DND-41 (cell line): ENCODE measurements at regions not wholly inside any gene's neighbourhood (a gene's known extent, or its start where the extent isn't known, plus 50 kb on each side); places are given as distances from the start of the nearest gene placed in this dataset.

Experiments used
- ATAC-seq: fragments of 200-7000 bp; cut with Tn5 transposase; 3 replicates; pipeline ENCODE4 v1.9.1; 2021; ENCODE audit warnings: low read depth; ENCODE audit not compliant: insufficient read depth
- DNase-seq: peaks from one replicate; pipeline ENCODE4 v3.0.0-alpha.2; 2020
- H2AFZ ChIP-seq: 2 replicates; pipeline ENCODE4 v1.6.0; 2012; ENCODE audit warnings: low read depth, low read length
- H3K27ac ChIP-seq: 2 replicates; pipeline ENCODE4 v1.5.1; 2012; ENCODE audit warnings: low read length, inconsistent platforms
- H3K27me3 ChIP-seq: fragments of 200-600 bp; sonication (generic); 2 replicates; pipeline ENCODE4 v1.6.0; 2012; ENCODE audit warnings: low read length, mild to moderate bottlenecking, inconsistent platforms; ENCODE audit not compliant: insufficient read depth, poor library complexity
- H3K36me3 ChIP-seq: 2 replicates; pipeline ENCODE4 v1.5.1; 2012; ENCODE audit warnings: low read length, inconsistent platforms; ENCODE audit not compliant: insufficient read depth
- H3K4me1 ChIP-seq: 2 replicates; pipeline ENCODE4 v1.5.1; 2012; ENCODE audit warnings: mild to moderate bottlenecking, low read length; ENCODE audit not compliant: insufficient read depth
- H3K4me2 ChIP-seq: 2 replicates; pipeline ENCODE4 v1.6.0; 2012; ENCODE audit warnings: mild to moderate bottlenecking, moderate library complexity, low read length, inconsistent platforms; ENCODE audit not compliant: insufficient read depth
- H3K4me3 ChIP-seq, 2 experiments: fragments of 200-600 bp in 1 of 2; shearing (Covaris generic) in 1 of 2; 2 replicates each; pipeline ENCODE4 v1.5.1; 2012 to 2016; ENCODE audit warnings: inconsistent platforms in 2 of 2, low read length in 2 of 2, mild to moderate bottlenecking in 2 of 2, low read depth in 1 of 2, moderate library complexity in 1 of 2
- H3K79me2 ChIP-seq: 2 replicates; pipeline ENCODE4 v1.6.0; 2012; ENCODE audit warnings: low read length, inconsistent platforms; ENCODE audit not compliant: insufficient read depth
- H3K9ac ChIP-seq: 2 replicates; pipeline ENCODE4 v1.6.0; 2012; ENCODE audit warnings: low read depth, mild to moderate bottlenecking, inconsistent platforms, low read length, moderate library complexity
- H3K9me3 ChIP-seq: 2 replicates; pipeline ENCODE4 v1.5.1; 2012; ENCODE audit warnings: low read length, moderate library complexity, mild to moderate bottlenecking, inconsistent platforms; ENCODE audit not compliant: insufficient read depth, severe bottlenecking
- H4K20me1 ChIP-seq: 2 replicates; pipeline ENCODE4 v1.6.0; 2012; ENCODE audit warnings: low read length; ENCODE audit not compliant: insufficient read depth
- EZH2 ChIP-seq: IDR thresholded peaks from 3 replicates; pipeline ENCODE4 v1.6.1; 2012; ENCODE audit warnings: borderline replicate concordance, low read depth, mild to moderate bottlenecking, moderate library complexity, low read length, inconsistent platforms; ENCODE audit not compliant: severe bottlenecking
- TF ChIP-seq, protein P1 (sequence below): IDR thresholded peaks from 2 replicates; pipeline ENCODE4 v1.5.1; 2012; ENCODE audit warnings: borderline replicate concordance, low read length, moderate library complexity, mild to moderate bottlenecking; ENCODE audit not compliant: poor library complexity, severe bottlenecking; ENCODE audit errors: extremely low read depth

DNA sequence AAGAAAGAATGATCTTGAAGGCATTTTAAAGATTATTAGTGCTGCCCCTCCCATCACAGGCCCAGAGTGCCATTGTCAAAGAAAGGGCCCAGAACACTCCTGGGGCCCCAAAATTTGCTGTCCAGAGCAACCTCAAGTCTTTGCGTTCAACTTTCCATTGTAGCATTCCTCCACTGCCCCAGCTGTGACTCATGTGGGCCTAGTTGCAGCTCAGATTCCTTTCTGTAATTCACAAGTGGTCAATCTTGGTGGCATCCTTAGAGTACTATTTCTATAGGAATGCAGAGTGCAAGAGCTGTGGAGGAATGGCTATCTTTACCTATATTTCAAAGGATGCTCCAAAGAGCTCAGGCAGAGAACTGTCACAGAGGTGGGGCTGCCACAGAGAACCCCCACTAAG, 1500.8 kb upstream of the IGFBP7 start:
- Histone ChIP-seq H3K4me3 (no peak overlapping the region), H3K4me1 (no peaks in the 10 kb centered on the region)
- no peak for TF ChIP-seq EZH2
- TF ChIP-seq, protein P1, sequence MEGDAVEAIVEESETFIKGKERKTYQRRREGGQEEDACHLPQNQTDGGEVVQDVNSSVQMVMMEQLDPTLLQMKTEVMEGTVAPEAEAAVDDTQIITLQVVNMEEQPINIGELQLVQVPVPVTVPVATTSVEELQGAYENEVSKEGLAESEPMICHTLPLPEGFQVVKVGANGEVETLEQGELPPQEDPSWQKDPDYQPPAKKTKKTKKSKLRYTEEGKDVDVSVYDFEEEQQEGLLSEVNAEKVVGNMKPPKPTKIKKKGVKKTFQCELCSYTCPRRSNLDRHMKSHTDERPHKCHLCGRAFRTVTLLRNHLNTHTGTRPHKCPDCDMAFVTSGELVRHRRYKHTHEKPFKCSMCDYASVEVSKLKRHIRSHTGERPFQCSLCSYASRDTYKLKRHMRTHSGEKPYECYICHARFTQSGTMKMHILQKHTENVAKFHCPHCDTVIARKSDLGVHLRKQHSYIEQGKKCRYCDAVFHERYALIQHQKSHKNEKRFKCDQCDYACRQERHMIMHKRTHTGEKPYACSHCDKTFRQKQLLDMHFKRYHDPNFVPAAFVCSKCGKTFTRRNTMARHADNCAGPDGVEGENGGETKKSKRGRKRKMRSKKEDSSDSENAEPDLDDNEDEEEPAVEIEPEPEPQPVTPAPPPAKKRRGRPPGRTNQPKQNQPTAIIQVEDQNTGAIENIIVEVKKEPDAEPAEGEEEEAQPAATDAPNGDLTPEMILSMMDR: no peak

DNA sequence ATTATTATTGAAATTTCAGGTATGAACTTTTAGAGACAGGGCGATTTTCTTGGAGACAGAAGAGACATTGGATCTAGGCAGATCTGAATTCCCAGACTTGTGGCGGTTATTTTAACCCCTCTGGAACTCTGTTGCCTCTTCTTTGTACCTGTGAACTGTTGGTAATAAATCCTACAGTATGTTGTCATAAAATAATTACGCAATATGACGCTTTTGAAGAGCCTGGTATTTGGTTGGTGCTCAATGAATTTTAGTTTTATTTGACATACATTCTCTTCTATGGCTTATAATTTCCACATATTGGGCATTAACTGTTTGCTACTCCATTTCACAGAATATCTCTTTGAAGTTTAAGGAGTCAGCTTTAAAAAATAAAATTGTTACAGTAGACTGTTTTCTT, 1496.1 kb upstream of the IGFBP7 start:
- no peaks in the 10 kb centered on the region for H3K79me2 ChIP-seq
- TF ChIP-seq, protein P1: no peak
- no peak for TF ChIP-seq EZH2
- no peaks in the 10 kb centered on the region for H4K20me1 ChIP-seq
- H3K27me3 ChIP-seq: no peaks in the 10 kb centered on the region
- no peak overlapping the region for H3K9ac ChIP-seq
- no peak overlapping the region for H3K4me2 ChIP-seq
- no peaks in the 10 kb centered on the region for H3K36me3 ChIP-seq
- H3K27ac ChIP-seq: no peak overlapping the region
- H3K4me3 ChIP-seq: no peak overlapping the region
- ATAC-seq: no peak
- no peak for DNase-seq
- no peak overlapping the region for H2AFZ ChIP-seq
- no peaks in the 10 kb centered on the region for H3K4me1 ChIP-seq
- no peaks in the 10 kb centered on the region for H3K9me3 ChIP-seq

More for the DNA sequence above, 1500.8 kb upstream of the IGFBP7 start:
- no peak overlapping the region for H3K27ac ChIP-seq
- H3K9ac ChIP-seq: no peak overlapping the region
- no peaks in the 10 kb centered on the region for H3K79me2 ChIP-seq
- H3K4me2 ChIP-seq: no peak overlapping the region
- ATAC-seq: no peak
- no peaks in the 10 kb centered on the region for H3K9me3 ChIP-seq
- H3K27me3 ChIP-seq: no peaks in the 10 kb centered on the region
- H4K20me1 ChIP-seq: no peaks in the 10 kb centered on the region
- H3K36me3 ChIP-seq: no peaks in the 10 kb centered on the region
- no peak overlapping the region for H2AFZ ChIP-seq
- DNase-seq: no peak

DNA sequence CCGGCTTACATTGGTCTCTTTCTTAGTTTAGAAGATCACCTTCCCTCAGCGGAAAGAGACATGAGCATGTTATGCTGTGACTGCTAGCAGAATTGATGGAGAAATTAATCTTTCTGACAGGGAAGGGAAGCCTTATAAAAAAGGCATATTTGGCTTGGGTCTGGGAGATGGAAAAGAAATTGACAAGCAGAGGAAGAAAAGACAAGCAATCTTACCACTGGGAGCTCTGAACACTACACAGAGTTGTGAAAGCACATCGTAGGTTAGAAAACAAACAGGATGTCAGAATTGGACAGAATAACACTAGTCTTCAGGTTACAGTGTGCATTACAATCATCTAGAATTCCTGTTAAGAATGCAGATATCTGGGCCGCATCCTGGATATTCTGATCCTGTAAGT, 1493.8 kb upstream of the IGFBP7 start:
- no peak overlapping the region for H3K4me2 ChIP-seq
- H3K4me3 ChIP-seq: no peak overlapping the region
- H3K9ac ChIP-seq: no peak overlapping the region
- ATAC-seq (no peak), DNase-seq (no peak)
- H4K20me1 ChIP-seq: no peaks in the 10 kb centered on the region
- H3K27me3 ChIP-seq: no peaks in the 10 kb centered on the region
- no peak overlapping the region for H2AFZ ChIP-seq
- H3K9me3 ChIP-seq: no peaks in the 10 kb centered on the region
- H3K4me1 ChIP-seq: no peaks in the 10 kb centered on the region
- H3K36me3 ChIP-seq: no peaks in the 10 kb centered on the region
- no peak for TF ChIP-seq EZH2
- TF ChIP-seq, protein P1: no peak
- no peak overlapping the region for H3K27ac ChIP-seq
- H3K79me2 ChIP-seq: no peaks in the 10 kb centered on the region

DNA sequence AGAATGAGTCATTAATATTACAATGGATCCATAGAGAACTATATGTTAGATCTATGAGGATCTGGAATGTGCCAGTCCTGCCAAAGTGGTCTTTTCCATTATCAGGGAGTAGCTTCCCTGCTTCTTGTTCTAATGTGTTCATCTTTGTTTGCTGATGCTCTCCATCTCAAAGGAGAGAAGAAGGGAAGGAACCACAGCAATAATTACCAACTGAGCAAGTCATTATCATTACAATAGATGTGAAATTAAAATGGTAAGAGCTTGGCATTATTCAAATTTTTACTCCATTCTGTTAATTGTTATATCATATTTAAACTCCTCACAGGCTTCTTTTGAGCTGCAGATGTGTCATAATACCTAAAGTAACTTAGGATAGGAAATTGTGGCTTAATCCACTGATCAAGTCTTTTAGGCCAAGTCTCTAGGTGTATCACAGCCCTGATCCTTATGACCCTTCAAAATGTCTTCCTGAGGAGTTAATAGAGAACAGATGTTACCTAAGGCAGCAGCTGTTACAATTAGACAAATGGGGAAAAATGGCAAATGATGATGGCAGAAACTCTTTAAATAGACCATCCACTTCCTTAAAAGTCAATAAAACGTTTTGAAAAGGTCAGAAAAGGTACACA, 1492.7 kb upstream of the IGFBP7 start:
- no peak for ATAC-seq
- Histone ChIP-seq H3K4me1 (no peaks in the 10 kb centered on the region), H4K20me1 (no peaks in the 10 kb centered on the region), H3K27me3 (no peaks in the 10 kb centered on the region), H3K9me3 (no peaks in the 10 kb centered on the region), H3K36me3 (no peaks in the 10 kb centered on the region), H2AFZ (no peak overlapping the region), H3K4me3 (no peak overlapping the region), H3K79me2 (no peaks in the 10 kb centered on the region), H3K27ac (no peak overlapping the region), H3K9ac (no peak overlapping the region), H3K4me2 (no peak overlapping the region)
- TF ChIP-seq, protein P1: no peak
- TF ChIP-seq EZH2: no peak
- no peak for DNase-seq
